Fibroblast of villous mesenchyme (primary cell): ENCODE measurements at regions not wholly inside any gene's neighbourhood (a gene's known extent, or its start where the extent isn't known, plus 50 kb on each side); places are given as distances from the start of the nearest gene placed in this dataset.

ENCODE experiments used
- DNase-seq: peaks from one replicate; pipeline ENCODE4 v3.0.0-alpha.2; 2010; ENCODE audit warnings: low read depth
- H3K4me3 ChIP-seq: 2 replicates; pipeline ENCODE4 v1.5.1; 2011; ENCODE audit warnings: low read depth, mild to moderate bottlenecking, low read length
- TF ChIP-seq, protein P1 (sequence below): IDR thresholded peaks from 2 replicates; pipeline ENCODE4 v1.5.1; 2012; ENCODE audit warnings: low read depth, mild to moderate bottlenecking, low read length; ENCODE audit not compliant: insufficient read depth

GRCh38 chr5:173790177-173790719 lies 97.9 kb upstream of the CPEB4 start:
- DNase-seq, result no peak
- TF ChIP-seq, protein P1, sequence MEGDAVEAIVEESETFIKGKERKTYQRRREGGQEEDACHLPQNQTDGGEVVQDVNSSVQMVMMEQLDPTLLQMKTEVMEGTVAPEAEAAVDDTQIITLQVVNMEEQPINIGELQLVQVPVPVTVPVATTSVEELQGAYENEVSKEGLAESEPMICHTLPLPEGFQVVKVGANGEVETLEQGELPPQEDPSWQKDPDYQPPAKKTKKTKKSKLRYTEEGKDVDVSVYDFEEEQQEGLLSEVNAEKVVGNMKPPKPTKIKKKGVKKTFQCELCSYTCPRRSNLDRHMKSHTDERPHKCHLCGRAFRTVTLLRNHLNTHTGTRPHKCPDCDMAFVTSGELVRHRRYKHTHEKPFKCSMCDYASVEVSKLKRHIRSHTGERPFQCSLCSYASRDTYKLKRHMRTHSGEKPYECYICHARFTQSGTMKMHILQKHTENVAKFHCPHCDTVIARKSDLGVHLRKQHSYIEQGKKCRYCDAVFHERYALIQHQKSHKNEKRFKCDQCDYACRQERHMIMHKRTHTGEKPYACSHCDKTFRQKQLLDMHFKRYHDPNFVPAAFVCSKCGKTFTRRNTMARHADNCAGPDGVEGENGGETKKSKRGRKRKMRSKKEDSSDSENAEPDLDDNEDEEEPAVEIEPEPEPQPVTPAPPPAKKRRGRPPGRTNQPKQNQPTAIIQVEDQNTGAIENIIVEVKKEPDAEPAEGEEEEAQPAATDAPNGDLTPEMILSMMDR, result no peak
- H3K4me3 ChIP-seq, result no peak overlapping the region

DNA sequence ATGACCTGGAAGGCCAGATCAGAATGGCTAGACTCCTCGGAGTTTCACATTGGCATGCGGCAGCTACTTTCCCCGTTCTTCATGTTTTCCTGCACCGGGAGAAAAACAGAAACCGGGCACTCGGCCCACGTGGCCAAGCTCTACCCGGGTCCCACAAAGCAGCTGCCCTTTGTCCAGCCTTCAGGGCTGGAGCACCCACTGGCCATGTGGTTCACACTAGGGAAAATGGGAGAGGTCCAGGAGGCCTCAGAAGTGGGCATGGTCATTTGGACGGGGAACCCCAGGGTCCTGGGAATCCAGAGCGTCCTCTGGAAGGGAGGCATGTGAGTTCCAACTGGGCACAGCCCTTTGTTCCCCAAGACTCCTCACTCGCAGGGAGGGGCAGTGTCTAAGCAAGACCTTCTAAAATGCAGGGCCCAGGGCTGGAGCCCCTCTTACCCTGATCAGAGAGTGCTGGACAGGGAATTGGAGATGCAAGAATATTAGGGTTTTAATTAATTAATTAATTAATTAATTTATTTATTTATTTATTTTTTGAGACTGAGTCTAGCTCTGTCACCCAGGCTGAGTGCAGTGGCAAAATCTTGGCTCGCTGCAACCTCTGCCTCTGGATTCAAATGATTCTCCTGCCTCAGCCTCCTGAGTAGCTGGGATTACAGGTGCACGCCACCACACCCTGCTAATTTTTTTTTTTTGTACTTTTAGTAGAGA lies 97.2 kb upstream of the CPEB4 start:
- DNase-seq, result no peak
- no peak overlapping the region for H3K4me3 ChIP-seq
- TF ChIP-seq, protein P1, result no peak

DNA sequence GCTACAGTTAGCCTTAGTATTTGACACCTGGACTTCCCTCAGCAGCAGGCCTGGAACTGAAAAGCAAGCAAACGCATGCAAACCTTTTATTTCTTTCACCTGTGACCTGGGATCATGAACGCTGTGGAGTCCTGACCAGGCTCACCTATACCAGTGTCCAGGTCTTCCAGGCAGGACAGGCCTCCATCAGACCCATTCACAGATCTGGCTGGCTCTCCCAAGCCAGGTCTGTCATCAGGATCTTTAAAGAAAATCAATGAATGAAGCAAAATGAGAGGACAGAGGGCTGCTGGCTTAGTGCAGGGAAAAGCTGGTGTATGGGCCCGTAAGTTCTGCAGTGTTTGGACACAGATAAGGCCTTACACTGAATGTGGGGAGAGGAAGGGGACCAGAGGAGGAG lies 96.3 kb upstream of the CPEB4 start:
- TF ChIP-seq, protein P1, result no peak
- DNase-seq, result no peak
- no peak overlapping the region for H3K4me3 ChIP-seq

DNA sequence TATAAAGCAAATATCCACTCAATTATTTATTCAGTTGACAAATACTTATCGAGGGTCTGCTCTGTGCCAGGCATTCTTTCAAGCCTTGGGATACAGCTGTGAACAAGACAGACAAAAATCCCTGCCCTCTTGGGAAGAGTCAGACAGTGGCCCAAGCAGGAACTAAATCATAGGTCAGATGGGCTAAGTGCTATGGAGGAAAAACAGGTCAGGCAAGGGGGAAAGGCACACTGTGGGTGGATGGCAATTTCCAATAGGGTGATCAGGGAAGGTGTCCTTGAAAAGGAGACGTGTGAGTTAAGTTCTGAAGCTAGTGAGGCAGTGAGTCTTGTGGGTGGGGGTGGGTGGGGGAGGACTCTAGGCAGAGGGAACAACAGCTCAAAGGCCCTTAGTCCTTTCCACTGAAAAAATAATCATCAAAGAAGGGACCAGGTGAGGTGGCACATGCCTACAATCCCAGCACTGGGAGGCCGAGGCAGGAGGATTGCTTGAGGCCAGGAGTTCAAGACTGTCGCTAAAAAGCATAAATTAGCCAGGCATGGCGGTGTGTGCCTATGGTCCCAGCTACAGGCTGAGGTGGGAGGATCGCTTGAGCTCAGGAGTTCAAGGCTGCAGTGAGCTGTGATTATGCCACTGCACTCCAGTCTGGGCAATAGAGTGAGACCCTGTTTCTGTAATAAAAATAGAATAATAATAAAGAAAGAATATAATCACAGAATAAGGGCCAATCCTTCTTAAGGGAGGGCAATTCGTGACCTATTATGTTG lies 95.2 kb upstream of the CPEB4 start:
- DNase-seq, result no peak
- TF ChIP-seq, protein P1, result no peak
- no peak overlapping the region for H3K4me3 ChIP-seq

DNA sequence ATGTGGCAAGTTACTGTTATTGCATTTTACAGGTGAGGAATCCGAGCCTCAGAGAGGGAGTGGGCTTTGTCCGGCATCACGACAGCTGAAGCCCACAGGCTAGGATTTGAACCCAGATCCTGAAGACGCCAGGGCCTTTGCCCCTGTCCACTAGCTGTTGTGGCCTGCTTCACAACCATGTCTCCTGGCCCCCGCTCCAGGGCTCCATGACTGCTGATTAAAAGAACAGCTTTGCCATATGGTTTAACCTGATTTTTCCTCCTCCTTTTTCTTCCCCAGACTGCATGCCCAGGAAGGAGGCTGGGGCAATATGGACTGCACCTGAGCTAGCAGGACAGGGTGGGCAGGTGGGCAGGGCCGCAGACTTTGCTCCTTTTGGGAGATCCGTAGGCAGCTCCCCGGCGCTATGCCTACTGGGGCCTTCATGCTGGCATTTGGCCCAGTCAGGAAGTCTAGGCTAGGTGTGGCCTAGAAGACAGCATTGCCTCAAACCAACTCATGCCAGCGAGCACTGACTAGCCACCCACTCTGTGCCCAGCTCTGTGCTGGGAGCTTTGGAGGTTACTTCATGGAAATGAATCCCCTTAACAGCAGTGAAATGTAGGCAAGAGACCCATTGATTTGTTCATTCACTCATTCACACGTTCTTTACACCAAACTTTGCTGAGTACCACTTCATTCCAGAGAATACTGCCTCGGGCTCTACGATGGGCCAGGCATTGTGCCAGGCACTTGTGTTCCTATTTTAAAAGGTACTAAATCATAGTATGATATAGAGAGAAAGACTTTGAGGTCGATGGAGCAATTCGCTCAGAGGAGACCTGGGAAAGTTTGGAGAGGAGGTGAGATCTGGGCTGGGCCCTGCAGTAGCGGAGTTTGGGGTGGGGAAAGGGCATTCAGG lies 94.3 kb upstream of the CPEB4 start:
- H3K4me3 ChIP-seq, result no peak overlapping the region
- no peak for DNase-seq
- TF ChIP-seq, protein P1, result no peak

DNA sequence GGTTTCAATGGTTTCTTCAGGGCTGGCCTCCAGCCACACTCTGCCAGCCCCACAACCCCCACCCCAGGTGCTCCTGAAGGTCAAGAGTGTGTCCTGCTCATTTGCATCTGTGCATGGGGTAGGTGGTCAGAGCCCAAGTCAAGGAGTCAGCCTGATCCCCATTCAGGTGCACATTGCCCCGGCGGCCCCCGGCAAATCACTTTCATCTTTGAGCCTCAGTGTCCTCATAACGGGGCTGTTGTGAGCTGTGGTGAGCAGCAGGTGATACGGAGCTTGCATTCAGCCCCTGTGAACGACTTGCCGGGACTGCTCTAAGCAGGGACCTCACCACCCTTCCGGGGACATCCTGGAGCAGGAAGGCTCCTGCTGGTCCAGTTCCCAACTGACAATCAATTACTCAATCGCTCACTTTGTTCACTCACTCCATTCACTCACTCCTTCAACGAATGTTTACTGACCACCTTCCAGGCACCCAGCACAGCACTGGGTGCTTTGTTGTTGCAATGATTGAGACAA lies 93.2 kb upstream of the CPEB4 start:
- TF ChIP-seq, protein P1, result no peak
- H3K4me3 ChIP-seq, result no peak overlapping the region
- no peak for DNase-seq
